Stimulated activated naive B cell treated with anti-CD40 and anti-IgM and Interleukin-4, amounts not matched to agents 10 μg/mL and 1 μg/mL and 100 μg/mL, for 72 hours (primary cell): ENCODE measurements at regions not wholly inside any gene's neighbourhood (a gene's known extent, or its start where the extent isn't known, plus 50 kb on each side); places are given as distances from the start of the nearest gene placed in this dataset.

Experiments
- ATAC-seq, 2 donors: fragments of 150-1000 bp; cut with Tn5 transposase; replicated peaks; 2 replicates each; pipeline ENCODE4 v1.10.0; 2021; ENCODE audit warnings: moderate library complexity in 1 of 2
- DNase-seq: peaks from one replicate; pipeline ENCODE4 v3.0.0; 2021
- H3K27ac Mint-ChIP-seq: one replicate; pipeline ENCODE4 v1.8.0; 2022; ENCODE audit warnings: mild to moderate bottlenecking, mixed read lengths
- H3K27me3 Mint-ChIP-seq, 2 donors: one replicate each; pipeline ENCODE4 v1.8.0; 2022; ENCODE audit warnings: mixed read lengths in 2 of 2
- H3K36me3 Mint-ChIP-seq, 2 donors: one replicate each; pipeline ENCODE4 v1.8.0; 2022; ENCODE audit warnings: mixed read lengths in 2 of 2, mild to moderate bottlenecking in 1 of 2
- H3K4me1 Mint-ChIP-seq, 2 donors: one replicate each; pipeline ENCODE4 v1.8.0; 2022; ENCODE audit warnings: mixed read lengths in 2 of 2, mild to moderate bottlenecking in 1 of 2
- H3K4me3 Mint-ChIP-seq, 2 donors: one replicate each; pipeline ENCODE4 v1.8.0; 2022; ENCODE audit warnings: mild to moderate bottlenecking in 2 of 2, mixed read lengths in 2 of 2, moderate library complexity in 1 of 2
- H3K9me3 Mint-ChIP-seq, 2 donors: one replicate each; pipeline ENCODE4 v1.8.0; 2022; ENCODE audit warnings: mixed read lengths in 2 of 2, mild to moderate bottlenecking in 1 of 2

- Mint-ChIP-seq H3K27ac (no peak overlapping the region), H3K4me1 (no peaks in the 10 kb centered on the region), H3K36me3 (peaks cover 4 to 5% of the 10 kb centered on the region in 2 donors), H3K9me3 (peaks cover 19 to 22% of the 10 kb centered on the region in 2 donors), H3K27me3 (peaks cover 26 to 41% of the 10 kb centered on the region in 2 donors), H3K4me3 (no peak overlapping the region)
- DNase-seq, result no peak
- ATAC-seq, result no peak
These were observed 81.8 kb upstream of the GLI2 start for GRCh38 chr2:120653871-120654270.

GRCh38 chr2:120654381-120655134 lies 81.1 kb upstream of the GLI2 start:
- Mint-ChIP-seq H3K27me3 (peaks cover 26 to 45% of the 10 kb centered on the region in 2 donors), H3K9me3 (peaks cover 19% of the 10 kb centered on the region in 2 donors), H3K4me3 (no peak overlapping the region), H3K27ac (no peak overlapping the region), H3K4me1 (no peaks in the 10 kb centered on the region), H3K36me3 (peaks cover 4 to 5% of the 10 kb centered on the region in 2 donors)
- no peak for DNase-seq
- ATAC-seq, result no peak

- no peak for ATAC-seq
- peaks cover 3 to 4% of the 10 kb centered on the region in 2 donors for H3K9me3 Mint-ChIP-seq
- no peak overlapping the region for H3K27ac Mint-ChIP-seq
- DNase-seq, result no peak
- H3K36me3 Mint-ChIP-seq, result no peaks in the 10 kb centered on the region
- H3K4me3 Mint-ChIP-seq, result no peak overlapping the region
- no peaks in the 10 kb centered on the region for H3K4me1 Mint-ChIP-seq
- peaks cover 26 to 41% of the 10 kb centered on the region in 2 donors for H3K27me3 Mint-ChIP-seq
These were observed 79.3 kb upstream of the GLI2 start for GRCh38 chr2:120656273-120656950.

GRCh38 chr2:120658042-120658769 lies 77.5 kb upstream of the GLI2 start:
- Mint-ChIP-seq H3K27ac (no peak overlapping the region), H3K36me3 (no peaks in the 10 kb centered on the region), H3K9me3 (peaks cover 0 to 6% of the 10 kb centered on the region in 2 donors), H3K27me3 (peaks cover 30 to 46% of the 10 kb centered on the region in 2 donors), H3K4me3 (no peak overlapping the region), H3K4me1 (no peaks in the 10 kb centered on the region)
- no peak for DNase-seq
- no peak for ATAC-seq

GRCh38 chr2:120658770-120659158 lies 76.9 kb upstream of the GLI2 start:
- H3K27me3 Mint-ChIP-seq, result peaks cover 29 to 42% of the 10 kb centered on the region in 2 donors
- H3K4me1 Mint-ChIP-seq, result no peaks in the 10 kb centered on the region

GRCh38 chr2:120659275-120659977 lies 76.2 kb upstream of the GLI2 start:
- Mint-ChIP-seq H3K4me1 (no peaks in the 10 kb centered on the region), H3K27ac (no peak overlapping the region)
- no peak for ATAC-seq

More at GRCh38 chr2:120658770-120659158, 76.9 kb upstream of the GLI2 start:
- DNase-seq, result no peak
- no peak overlapping the region for H3K27ac Mint-ChIP-seq
- no peak for ATAC-seq
- peaks cover 0 to 7% of the 10 kb centered on the region in 2 donors for H3K9me3 Mint-ChIP-seq
- no peaks in the 10 kb centered on the region for H3K36me3 Mint-ChIP-seq
- H3K4me3 Mint-ChIP-seq, result no peak overlapping the region

GRCh38 chr2:120660056-120660694 lies 75.5 kb upstream of the GLI2 start:
- Mint-ChIP-seq H3K9me3 (peaks cover 10 to 11% of the 10 kb centered on the region in 2 donors), H3K27me3 (peaks cover 21 to 28% of the 10 kb centered on the region in 2 donors), H3K4me1 (no peaks in the 10 kb centered on the region), H3K4me3 (no peak overlapping the region), H3K36me3 (no peaks in the 10 kb centered on the region), H3K27ac (no peak overlapping the region)
- DNase-seq (no peak), ATAC-seq (no peak)

More at GRCh38 chr2:120659275-120659977, 76.2 kb upstream of the GLI2 start:
- Mint-ChIP-seq H3K27me3 (peaks cover 24 to 35% of the 10 kb centered on the region in 2 donors), H3K36me3 (no peaks in the 10 kb centered on the region), H3K9me3 (peaks cover 3 to 10% of the 10 kb centered on the region in 2 donors), H3K4me3 (no peak overlapping the region)
- no peak for DNase-seq

GRCh38 chr2:120660771-120661459 lies 74.8 kb upstream of the GLI2 start:
- Mint-ChIP-seq H3K27ac (no peak overlapping the region), H3K27me3 (peaks cover 18 to 24% of the 10 kb centered on the region in 2 donors), H3K4me3 (no peak overlapping the region), H3K9me3 (peaks cover 16 to 18% of the 10 kb centered on the region in 2 donors), H3K4me1 (no peaks in the 10 kb centered on the region), H3K36me3 (no peaks in the 10 kb centered on the region)
- DNase-seq (no peak), ATAC-seq (no peak)

GRCh38 chr2:120661551-120661950 lies 74.1 kb upstream of the GLI2 start:
- Mint-ChIP-seq H3K4me3 (no peak overlapping the region), H3K4me1 (no peaks in the 10 kb centered on the region), H3K27ac (no peak overlapping the region), H3K27me3 (peaks cover 15 to 22% of the 10 kb centered on the region in 2 donors), H3K9me3 (peaks cover 22 to 24% of the 10 kb centered on the region in 2 donors), H3K36me3 (peaks cover under 1 to 2% of the 10 kb centered on the region in 2 donors)
- DNase-seq (no peak), ATAC-seq (no peak)

GRCh38 chr2:120662046-120662445 lies 73.6 kb upstream of the GLI2 start:
- DNase-seq (no peak), ATAC-seq (no peak)
- Mint-ChIP-seq H3K4me3 (no peak overlapping the region), H3K27ac (no peak overlapping the region), H3K36me3 (peaks cover 4% of the 10 kb centered on the region in 2 donors), H3K9me3 (peaks cover 25 to 27% of the 10 kb centered on the region in 2 donors), H3K27me3 (peaks cover 11 to 21% of the 10 kb centered on the region in 2 donors), H3K4me1 (no peaks in the 10 kb centered on the region)

GRCh38 chr2:120662746-120663145 lies 72.9 kb upstream of the GLI2 start:
- no peak overlapping the region for H3K27ac Mint-ChIP-seq
- no peak overlapping the region for H3K4me3 Mint-ChIP-seq

GRCh38 chr2:120666433-120666832 lies 69.2 kb upstream of the GLI2 start:
- Mint-ChIP-seq H3K9me3 (peaks cover 30 to 39% of the 10 kb centered on the region in 2 donors), H3K4me3 (no peak overlapping the region), H3K27me3 (peaks cover 35 to 47% of the 10 kb centered on the region in 2 donors), H3K4me1 (peaks cover 4 to 14% of the 10 kb centered on the region in 2 donors), H3K36me3 (peaks cover 4 to 7% of the 10 kb centered on the region in 2 donors), H3K27ac (no peak overlapping the region)
- ATAC-seq (no peak), DNase-seq (no peak)

More at GRCh38 chr2:120662746-120663145, 72.9 kb upstream of the GLI2 start:
- ATAC-seq (no peak), DNase-seq (no peak)
- Mint-ChIP-seq H3K4me1 (no peaks in the 10 kb centered on the region), H3K27me3 (peaks cover 10 to 19% of the 10 kb centered on the region in 2 donors), H3K36me3 (peaks cover 4 to 5% of the 10 kb centered on the region in 2 donors), H3K9me3 (peaks cover 27 to 29% of the 10 kb centered on the region in 2 donors)

GRCh38 chr2:120667981-120668380 lies 67.7 kb upstream of the GLI2 start:
- peaks cover 29 to 39% of the 10 kb centered on the region in 2 donors for H3K9me3 Mint-ChIP-seq
- H3K27me3 Mint-ChIP-seq, result peaks cover 43 to 50% of the 10 kb centered on the region in 2 donors
- peaks cover 4 to 7% of the 10 kb centered on the region in 2 donors for H3K36me3 Mint-ChIP-seq
- ATAC-seq (no peak), DNase-seq (no peak)
- peaks cover 4 to 14% of the 10 kb centered on the region in 2 donors for H3K4me1 Mint-ChIP-seq
- no peak overlapping the region for H3K4me3 Mint-ChIP-seq
- no peak overlapping the region for H3K27ac Mint-ChIP-seq
